Right ventricle myocardium inferior (tissue), 1 donor: ENCODE measurements at regions not wholly inside any gene's neighbourhood (a gene's known extent, or its start where the extent isn't known, plus 50 kb on each side); places are given as distances from the start of the nearest gene placed in this dataset.
"Not testable (repeated sequence)": the region's sequence is repeated elsewhere in the genome, so short reads cannot be mapped to it uniquely, and the experiment has no call there.

Experiments used
- ATAC-seq: fragments of 200-7000 bp; cut with Tn5 transposase; one replicate; pipeline ENCODE4 v1.9.1; 2020; ENCODE audit warnings: mild to moderate bottlenecking, moderate library complexity
- DNase-seq: peaks from one replicate; pipeline ENCODE4 v3.0.0; 2021; ENCODE audit errors: missing footprints
- intact Hi-C: fragments of 100-400 bp; cut with DNase I; formaldehyde crosslinking; loops from one replicate; pipeline ENCODE4 v1.11.0; 2022
- donor health status: DM: no; HTN: yes; CAD: no; lungs with severe emphysema.

DNA sequence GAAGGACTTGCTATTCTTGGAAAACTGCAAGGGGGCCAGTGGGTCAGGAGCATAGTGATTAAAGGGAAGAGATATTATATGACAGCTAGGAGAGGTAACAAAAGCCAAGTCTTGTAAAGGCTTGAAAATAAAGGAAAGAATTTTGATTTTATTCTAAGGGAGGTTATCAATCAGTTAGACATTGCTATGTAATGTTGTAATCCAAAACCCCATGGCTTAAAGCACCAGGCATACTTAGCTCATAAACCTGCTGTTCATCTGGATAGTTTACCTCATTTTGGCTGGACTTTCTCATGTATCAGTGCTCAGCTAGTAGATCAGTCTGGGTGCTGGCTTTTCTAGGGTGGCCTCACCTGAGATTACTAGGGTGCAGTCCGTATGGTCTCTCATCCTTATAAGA lies 680.9 kb upstream of the LMO3 start:
- no peak for ATAC-seq
- DNase-seq = no peak
- intact Hi-C loops = no loop called here

DNA sequence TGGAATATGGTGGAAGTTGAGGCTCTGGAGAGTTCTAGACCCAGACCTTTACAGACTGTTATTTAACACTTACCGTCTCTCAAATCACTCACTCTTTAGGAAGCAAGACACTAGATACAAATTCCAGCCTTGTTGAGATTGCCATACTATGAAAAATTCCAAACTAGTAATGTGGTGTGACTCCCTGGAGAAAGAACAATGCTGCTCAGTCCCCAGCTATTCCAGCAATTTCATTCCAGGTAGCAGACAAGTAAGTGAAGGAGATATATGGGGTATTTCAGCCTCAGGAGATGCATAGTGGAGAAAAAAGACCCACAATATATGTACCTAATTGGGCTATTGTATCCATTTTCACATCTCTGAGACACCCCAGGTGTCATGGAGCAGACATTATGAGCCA lies 678.9 kb upstream of the LMO3 start:
- intact Hi-C loops = no loop called here
- DNase-seq (no peak), ATAC-seq (no peak)

DNA sequence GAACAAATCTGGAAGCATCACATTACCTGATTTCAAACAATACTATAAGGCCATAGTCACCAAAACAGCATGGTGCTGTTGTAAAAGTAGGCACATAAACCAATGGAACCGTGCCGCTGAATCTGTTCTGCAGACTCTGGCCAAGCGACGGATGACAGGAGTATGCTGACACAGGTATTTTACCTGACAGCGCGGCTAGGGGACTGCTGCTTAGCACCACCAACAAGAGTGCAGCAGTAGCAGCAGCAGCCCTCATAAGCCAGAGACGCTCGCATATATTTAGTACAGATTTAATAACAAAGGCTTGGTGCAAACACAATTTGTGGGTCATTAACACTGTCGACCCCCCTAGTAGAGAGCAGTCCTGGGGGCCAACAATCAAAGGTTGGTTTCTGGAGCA lies 677.6 kb upstream of the LMO3 start:
- DNase-seq (no peak), ATAC-seq (no peak)
- intact Hi-C loops = no loop called here

DNA sequence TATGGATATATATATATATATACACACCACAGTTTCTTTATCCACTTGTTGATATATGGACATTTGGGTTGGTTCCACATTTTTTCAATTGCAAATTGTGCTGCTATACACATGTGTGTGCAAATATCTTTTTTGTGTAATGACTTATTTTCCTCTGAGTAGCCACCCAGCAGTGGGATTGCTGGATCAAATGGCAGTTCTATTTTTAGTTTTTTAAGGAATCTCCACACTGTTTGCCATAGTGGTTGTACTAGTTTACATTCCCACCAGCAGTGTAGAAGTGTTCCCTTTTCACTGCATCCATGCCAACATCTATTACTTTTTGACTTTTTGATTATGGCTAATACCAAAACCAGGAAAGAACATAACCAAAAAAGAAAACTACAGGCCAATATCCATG lies 676.2 kb upstream of the LMO3 start:
- intact Hi-C loops, DNase-seq, ATAC-seq: not testable (repeated sequence)

DNA sequence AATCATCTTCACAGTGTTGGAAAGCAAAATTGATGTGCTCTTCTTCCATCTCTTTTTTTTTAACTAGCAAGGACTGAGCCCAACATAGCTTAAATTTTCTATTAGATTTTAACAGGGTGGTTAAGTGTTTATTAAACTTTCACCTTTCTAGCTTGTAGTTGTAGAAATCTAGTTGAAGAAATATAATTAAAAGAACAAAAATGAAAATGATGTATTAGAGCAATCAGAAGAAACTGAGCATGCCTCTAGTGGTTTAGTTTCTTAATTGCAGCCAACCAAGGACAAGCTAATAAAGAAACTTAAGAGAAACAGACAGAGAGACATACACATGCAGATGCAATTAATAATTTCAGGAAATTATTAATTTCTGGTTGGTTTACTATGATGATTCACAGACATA lies 673.0 kb upstream of the LMO3 start:
- intact Hi-C loops = no loop called here
- no peak for ATAC-seq

DNA sequence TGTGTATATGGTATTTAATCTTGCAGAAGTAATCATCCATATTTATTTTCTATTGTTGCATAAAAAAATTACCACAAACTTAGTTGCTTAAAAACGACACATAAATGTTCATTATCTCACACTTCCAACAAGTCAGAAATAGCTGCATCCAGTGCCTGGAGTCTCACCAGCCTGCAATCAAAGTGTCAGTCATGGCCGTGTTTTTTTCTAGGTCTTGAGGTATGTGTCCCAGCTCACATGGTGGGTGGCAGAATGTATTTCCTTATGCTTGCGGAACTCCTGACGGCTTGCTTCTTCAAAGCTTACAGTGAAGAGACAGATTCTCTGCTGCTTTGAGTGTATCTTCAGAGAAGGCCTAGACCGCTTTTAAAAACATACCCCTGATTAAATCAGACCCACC lies 670.2 kb upstream of the LMO3 start:
- DNase-seq = no peak
- intact Hi-C loops = no loop called here
- ATAC-seq = no peak

More for the DNA sequence above, 673.0 kb upstream of the LMO3 start:
- DNase-seq = no peak

DNA sequence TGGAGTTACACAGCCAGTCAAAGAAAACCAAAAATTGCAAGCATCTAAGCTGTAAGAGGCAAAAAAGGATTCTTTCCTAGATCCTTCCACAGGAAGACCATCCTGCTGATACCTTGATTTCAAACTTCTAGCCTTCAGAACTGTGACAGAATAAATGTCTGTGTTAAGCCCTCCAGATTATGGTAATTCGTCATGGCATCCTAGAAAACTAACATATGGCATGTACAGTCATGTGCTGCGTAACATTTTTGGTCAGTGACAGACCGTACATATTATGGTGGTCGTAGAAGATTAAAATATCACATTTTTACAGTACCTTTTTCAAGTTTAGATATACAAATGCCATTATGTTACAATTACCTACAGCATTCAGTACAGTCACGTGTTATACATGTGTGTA lies 660.9 kb upstream of the LMO3 start:
- intact Hi-C loops = no loop called here
- DNase-seq (no peak), ATAC-seq (no peak)

DNA sequence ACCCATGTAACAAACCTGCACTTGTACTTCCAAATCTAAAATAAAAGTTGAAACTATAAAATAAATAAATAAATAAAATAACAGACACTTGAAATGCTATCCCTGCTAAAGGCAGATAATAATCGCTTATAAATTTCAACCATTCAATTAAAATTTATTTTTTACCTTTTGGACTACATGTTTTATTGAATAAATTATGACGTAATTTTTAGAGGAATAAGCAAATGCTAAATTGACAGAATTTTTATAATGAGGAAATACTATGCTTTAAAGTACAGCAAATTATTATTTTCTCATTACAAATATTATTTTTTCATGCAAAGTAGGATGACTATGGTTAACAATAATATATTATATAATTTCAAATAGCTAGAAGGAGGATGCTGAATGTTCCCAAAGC lies 658.6 kb upstream of the LMO3 start:
- DNase-seq = no peak
- no peak for ATAC-seq
- intact Hi-C loops = no loop called here

DNA sequence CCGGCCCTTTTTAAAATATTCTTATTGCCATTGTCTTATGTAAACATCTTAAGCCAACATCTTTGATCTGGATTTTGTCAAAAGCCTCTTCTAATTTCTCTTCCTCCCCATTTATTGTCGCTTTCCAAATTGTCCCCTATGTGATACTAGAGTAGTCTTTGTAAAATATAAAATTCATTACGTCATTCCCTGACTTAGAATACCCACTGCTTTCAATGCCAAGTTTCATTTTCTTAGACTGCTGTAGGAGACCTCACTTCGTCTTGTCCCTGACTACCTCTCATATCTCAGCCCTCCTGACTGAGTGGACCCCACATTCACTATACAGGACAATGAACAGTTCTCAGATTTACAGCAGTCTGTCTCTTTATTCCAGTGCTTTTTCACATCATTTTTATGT lies 633.9 kb upstream of the LMO3 start:
- DNase-seq (no peak), ATAC-seq (no peak)
- intact Hi-C loops = no loop called here

DNA sequence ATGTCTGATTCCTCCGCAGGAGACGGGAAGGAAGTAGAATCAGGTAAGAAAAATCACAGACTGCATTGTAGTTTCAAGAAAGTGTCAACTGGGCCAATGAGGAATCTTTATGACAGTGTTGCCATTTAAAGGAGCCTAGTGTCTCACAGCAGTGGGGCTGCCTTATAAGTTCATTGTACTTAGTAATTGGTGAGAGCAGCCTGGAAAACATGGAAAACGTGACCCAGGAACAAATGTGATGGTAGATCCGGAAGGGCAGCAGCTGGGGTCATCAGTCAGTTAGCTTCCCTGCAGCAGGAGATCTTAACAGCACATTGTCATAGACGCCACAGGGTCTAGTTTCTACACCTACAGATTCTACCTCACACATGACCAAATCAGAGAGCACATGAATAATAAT lies 630.0 kb upstream of the LMO3 start:
- ATAC-seq (no peak), DNase-seq (no peak)
- intact Hi-C loops = no loop called here

DNA sequence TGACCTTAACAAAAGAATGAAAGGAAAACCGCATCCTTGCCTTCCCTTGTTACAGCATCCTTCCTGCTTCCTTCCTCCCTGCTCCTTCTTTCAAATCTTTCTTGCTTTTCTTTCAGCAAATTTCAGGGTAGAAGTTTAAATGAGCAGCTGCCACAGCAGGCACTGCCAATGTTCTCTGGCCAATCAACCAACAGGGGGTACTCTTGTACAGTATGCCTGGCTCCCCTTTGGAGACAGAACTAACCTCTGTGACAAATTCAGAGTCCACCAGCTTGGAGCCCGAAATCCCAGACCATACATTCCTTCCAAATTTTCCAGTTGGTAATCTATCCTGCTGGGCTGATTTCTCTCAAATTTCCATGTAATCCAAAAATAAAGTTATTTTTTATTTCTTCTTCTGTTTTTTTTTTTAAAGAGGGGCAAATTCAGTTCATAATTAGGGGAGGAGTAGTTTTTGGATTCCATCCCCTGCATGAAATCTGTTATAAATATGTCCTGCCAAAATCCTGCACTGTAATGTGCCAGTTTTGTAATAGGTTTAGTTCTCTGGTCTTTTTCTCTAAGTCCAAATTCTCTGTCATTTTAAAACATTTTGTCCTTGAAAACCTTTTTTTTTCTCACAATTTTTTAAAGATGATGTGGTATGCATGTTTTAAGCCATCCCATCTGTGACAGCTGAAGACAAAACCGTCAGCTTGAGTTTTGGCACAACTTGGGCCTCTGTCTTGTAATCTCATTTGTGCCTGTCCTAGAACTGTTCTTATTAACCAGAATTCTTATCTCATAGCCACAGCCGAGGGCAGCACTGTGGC lies 610.0 kb upstream of the LMO3 start:
- intact Hi-C loops = no loop called here
- ATAC-seq (no peak), DNase-seq (peak; percentile 45)

DNA sequence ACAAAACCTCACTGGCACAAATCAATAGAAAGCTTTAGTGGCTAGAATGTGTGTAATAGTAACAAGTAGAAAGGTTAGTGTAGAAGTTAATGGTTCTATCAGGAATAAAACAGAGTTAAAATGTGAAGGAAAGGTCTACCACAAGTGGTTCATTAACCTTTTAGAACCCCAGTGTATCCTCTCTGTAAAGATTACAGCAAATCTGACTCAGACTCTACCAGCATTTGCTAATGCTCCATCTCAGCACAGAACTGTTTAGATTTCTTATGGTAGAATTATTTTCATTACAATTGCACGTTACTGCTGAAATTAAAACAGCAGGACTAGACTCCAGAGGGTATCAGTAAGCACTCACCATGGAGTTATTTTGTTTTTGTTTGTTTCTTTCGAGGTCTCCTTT lies 609.0 kb upstream of the LMO3 start:
- DNase-seq (no peak), ATAC-seq (no peak)
- intact Hi-C loops = no loop called here

DNA sequence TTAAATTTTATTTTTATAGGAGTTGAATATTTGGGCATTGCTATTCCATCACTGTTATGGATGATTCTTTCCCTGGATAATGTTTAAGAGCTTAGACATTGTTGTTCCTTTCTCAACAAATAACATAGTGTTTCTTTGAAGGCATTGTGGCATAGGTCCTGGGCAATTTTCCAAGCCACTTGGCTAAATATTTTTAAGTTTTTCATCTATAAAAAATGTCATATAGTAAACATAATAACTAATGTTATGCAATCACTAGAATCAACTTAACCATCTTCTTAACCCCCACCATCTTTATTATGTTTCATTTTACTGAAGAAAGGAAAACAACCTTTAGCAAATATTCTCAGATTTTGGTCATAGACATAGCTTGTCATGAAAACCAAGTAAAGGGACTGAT lies 600.6 kb upstream of the LMO3 start:
- no peak for DNase-seq
- intact Hi-C loops = no loop called here
- ATAC-seq = no peak

DNA sequence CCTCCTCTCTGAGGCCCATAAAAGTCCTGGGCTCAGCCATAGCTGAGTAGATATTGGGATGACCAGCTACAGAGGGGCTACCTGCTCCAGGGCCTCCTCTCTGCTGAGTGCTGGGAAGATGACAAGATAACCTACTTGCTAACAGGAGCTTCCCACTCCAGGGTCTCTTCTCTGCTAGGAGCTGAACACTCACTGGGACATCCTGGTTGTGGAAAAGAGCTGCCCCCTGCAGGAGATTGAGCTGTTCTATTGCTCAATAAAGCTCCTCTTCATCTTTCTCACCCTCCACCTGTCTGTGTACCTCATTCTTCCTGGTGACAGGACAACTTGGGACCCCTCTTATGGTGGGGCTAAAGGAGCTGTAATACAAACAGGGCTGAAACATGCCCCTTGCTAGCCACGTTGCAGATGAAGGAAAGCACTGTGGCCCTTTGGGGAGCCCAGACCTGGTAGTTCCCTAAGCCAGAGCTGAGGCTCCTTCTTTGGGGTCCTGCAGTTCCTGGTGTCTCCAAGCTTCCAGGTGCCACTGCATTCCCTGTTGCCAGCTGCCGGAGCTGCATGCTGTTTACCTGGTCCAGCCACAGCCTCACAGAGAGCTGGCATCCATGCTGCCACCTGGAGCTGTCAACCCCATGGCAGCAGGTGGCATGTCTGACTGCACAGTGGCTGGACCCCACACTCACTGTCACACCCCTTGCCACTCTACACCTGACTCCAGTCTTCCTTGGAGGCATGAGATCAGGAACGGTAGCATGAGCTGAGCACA lies 598.5 kb upstream of the LMO3 start:
- DNase-seq = peak; percentile 43

DNA sequence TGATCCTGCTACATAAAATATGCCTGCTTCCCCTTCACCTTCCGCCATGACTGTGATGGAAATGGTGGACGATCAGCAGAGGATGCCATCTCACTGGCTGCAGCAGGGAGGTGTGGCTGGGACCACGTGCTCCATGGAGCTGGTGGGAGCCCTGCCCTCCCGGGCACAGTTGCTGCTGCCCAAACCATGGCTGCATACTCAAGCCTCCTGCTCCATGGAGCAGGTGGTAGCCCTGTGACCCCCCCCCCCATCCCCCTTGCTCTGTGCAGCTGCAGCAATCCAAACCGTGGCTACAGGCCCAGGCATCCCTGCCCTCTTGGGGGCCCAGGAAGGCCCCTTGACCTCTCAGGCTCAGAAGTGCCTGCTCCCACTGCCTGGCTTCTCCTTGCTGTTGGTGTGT lies 597.5 kb upstream of the LMO3 start:
- intact Hi-C loops = no loop called here
- ATAC-seq (no peak), DNase-seq (no peak)

More for the DNA sequence above, 598.5 kb upstream of the LMO3 start:
- intact Hi-C loops = no loop called here
- no peak for ATAC-seq

DNA sequence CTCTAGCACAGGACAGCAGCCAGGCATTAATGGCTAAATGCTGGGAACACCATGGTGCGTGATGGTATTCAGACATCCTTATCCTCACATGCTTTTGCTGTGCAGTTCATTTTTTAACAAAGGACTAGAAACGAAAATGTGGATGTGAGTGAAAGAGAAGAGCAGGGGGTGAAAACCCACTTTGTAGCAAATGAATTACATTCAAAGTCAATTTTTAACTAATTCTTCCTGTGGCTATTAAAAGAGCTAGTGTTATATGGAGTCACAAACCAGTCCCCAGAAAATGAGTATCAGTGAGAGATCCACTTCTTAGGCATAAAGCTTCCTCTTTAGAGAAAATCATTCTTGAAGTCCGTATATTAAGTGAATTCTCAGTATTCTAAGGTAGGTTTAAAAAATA lies 592.0 kb upstream of the LMO3 start:
- no peak for ATAC-seq
- intact Hi-C loops = no loop called here
- no peak for DNase-seq

DNA sequence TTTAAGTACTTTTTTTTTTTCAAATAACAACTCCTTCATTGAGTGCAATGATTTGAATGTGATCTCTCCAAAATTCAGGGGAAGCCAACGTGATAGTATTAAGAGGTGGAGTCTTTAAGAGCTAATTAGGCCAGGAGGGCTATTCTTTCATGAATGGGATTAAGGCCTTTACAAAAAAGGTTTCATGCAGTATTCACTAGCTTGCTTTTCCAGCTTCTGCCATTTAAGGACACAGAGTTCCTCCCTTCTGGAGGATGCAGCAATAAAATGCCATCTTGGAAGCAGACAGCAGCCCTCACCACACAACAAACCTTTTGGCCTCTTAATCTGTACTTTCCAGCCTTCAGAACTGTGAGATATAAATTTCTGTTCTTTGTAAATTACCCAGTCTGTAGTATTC lies 586.8 kb upstream of the LMO3 start:
- ATAC-seq = no peak
- intact Hi-C loops = no loop called here

DNA sequence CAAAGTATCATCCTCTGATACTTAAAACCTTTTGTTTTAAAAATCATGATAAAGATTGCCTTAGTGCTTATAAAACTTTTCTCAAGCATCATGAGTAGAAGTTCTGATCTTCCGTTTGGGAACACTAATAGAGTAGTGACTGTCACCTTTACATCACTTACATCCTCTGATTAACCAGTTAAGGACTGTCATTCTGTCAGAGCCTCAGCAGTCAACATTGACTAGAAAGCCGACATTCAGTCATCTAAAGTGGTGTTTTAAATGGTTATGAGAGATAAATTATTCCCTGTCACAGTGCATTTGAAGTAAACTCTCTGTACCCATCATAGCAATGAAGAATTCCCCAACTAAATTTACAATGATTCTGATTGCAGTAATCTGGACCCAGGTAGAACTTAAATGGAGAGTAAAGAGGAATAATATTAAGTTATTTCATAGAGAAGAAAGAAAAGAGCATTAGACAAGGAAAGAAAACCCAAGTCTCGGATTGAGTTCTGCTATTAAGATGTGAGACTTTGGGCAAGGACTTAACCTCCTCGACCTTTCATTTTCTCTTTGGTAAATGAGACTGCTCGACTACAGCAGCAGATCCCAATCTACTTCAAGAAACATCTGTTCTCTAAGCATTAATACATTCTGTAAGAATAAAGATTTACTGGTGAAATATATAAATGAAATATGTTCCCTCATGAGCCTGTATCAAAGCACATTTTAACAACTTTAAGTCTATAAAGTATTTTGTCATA lies 563.9 kb upstream of the LMO3 start:
- ATAC-seq (no peak), DNase-seq (no peak)
- intact Hi-C loops = no loop called here

More for the DNA sequence above, 586.8 kb upstream of the LMO3 start:
- DNase-seq = no peak

DNA sequence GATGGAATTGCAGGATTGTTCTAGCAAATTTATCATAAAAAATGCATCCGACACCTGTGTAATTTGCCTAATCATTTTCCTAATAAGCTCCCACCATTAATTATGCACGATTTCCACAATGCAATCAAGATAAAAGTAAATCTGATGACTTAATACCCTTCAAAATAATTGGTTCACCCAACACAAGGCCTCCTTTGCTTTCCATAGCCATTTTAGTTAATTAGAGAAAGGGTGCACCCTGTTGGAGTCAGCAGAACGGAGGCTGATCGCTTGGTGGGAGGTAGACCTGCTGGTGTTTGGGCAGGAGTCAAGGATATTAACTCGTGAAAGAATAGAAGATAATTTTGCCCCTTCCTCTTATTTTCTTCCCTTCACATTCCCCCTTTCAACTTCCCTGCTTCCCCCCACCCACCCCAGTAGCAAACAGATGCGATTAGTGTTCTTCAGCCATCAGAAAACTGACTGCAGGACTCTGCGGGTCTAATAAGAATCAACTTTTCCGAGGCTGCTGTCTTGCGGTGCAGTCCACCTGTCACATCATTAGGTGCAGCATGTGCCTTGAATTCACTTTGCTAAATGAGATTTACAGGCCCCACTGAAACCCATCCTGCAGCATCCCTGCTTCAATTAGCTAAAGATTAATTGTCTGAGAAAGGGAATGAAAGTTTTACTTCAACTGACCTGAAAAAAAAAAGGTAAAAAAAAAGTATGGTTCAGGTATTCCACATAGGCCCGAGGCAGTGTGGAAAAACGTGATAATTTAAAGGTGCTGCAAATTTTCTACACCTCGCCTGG lies 553.7 kb upstream of the LMO3 start:
- ATAC-seq (no peak), DNase-seq (no peak)
- intact Hi-C loops = no loop called here
